ENCODE measurements at regions not wholly inside any gene's neighbourhood (a gene's known extent, or its start where the extent isn't known, plus 50 kb on each side); places are given as distances from the start of the nearest gene placed in this dataset.

GRCh38 chr11:69240332-69241074, 53.5 kb upstream of the MYEOV start:
- intact Hi-C loops (cut with micrococcal nuclease): loop anchor here (1.0 kb wide), 1 partner anchor 139 kb away; no protein-coding TSS in a partner anchor
- no peaks in the 10 kb centered on the region for H3K79me2 ChIP-seq (ENCODE audit: insufficient read depth, low read length)
- no peaks in the 10 kb centered on the region for H3K9me3 ChIP-seq (ENCODE audit: control insufficient read depth in 1 of 2, insufficient read depth in 1 of 2, low read depth in 1 of 2, low read length in 2 of 2)
- ChIA-PET CTCF (interaction anchor here (1.0 to 1.1 kb wide), 3 partner anchors 52 to 138 kb away, joined by 3 to 8 read pairs (median 4); no protein-coding TSS in a partner anchor), RAD21 (ENCODE audit: low non-redundant PET in 1 of 2, low total read pairs in 2 of 2, uncharacterized antibody in 2 of 2, unreplicated experiment in 2 of 2) (interaction anchor here (0.9 to 1.5 kb wide), 3 partner anchors 109 to 139 kb away, joined by 3 to 5 read pairs (median 4); no protein-coding TSS in a partner anchor), POLR2A (no interaction called here)
- H4K20me1 ChIP-seq (ENCODE audit: insufficient read depth): no peaks in the 10 kb centered on the region
- peaks cover 0 to 8% of the 10 kb centered on the region in 2 experiments; a peak in 1 of 4 replicates for H3K4me1 ChIP-seq (ENCODE audit: control insufficient read depth in 1 of 2, insufficient read depth in 2 of 2, low read length in 2 of 2)
- no peak overlapping the region for H3K4me3 ChIP-seq (replicated peaks in 1 of 2; ENCODE audit: low read depth in 1 of 2, low read length in 2 of 2)
- peak; percentile 42 to 80 (median 59); a peak in 5 of 6 replicates for TF ChIP-seq CTCF (IDR thresholded peaks at IDR 0.05 in 2 of 3, conservative IDR thresholded peaks at IDR 0.05 in 1 of 3; ENCODE audit: borderline replicate concordance in 1 of 3, insufficient read depth in 1 of 3, low read depth in 2 of 3, low read length in 2 of 3)
- no peak for TF ChIP-seq ZBTB33 (IDR thresholded peaks at IDR 0.05; ENCODE audit: extremely low read depth, insufficient replicate concordance, low read length)
- TF ChIP-seq RAD21 (IDR thresholded peaks at IDR 0.05; ENCODE audit: low read depth): peak; percentile 52
- H2AFZ ChIP-seq (ENCODE audit: low read depth, low read length, poor library complexity, severe bottlenecking): no peak overlapping the region
- BruUV-seq (replicated peaks): no TSS peak
- peak; percentile 78 for ATAC-seq
- peak; percentile 18 for DNase-seq (ENCODE audit: low read depth, low spot score)
- no peak overlapping the region for H3K27ac ChIP-seq (ENCODE audit: low read depth, low read length)
- H3K9ac ChIP-seq (ENCODE audit: low read length): no peak overlapping the region
- no peaks in the 10 kb centered on the region for H3K9me2 ChIP-seq (ENCODE audit: insufficient read depth)
- H3K27me3 ChIP-seq (ENCODE audit: insufficient read depth, low read length): no peaks in the 10 kb centered on the region
- H3K36me3 ChIP-seq (ENCODE audit: control insufficient read depth in 1 of 2, insufficient read depth in 2 of 2, low read length in 2 of 2): no peaks in the 10 kb centered on the region
- H3K4me2 ChIP-seq (ENCODE audit: low read length): no peak overlapping the region
